ENCODE measurements at regions not wholly inside any gene's neighbourhood (a gene's known extent, or its start where the extent isn't known, plus 50 kb on each side); places are given as distances from the start of the nearest gene placed in this dataset.

DNA sequence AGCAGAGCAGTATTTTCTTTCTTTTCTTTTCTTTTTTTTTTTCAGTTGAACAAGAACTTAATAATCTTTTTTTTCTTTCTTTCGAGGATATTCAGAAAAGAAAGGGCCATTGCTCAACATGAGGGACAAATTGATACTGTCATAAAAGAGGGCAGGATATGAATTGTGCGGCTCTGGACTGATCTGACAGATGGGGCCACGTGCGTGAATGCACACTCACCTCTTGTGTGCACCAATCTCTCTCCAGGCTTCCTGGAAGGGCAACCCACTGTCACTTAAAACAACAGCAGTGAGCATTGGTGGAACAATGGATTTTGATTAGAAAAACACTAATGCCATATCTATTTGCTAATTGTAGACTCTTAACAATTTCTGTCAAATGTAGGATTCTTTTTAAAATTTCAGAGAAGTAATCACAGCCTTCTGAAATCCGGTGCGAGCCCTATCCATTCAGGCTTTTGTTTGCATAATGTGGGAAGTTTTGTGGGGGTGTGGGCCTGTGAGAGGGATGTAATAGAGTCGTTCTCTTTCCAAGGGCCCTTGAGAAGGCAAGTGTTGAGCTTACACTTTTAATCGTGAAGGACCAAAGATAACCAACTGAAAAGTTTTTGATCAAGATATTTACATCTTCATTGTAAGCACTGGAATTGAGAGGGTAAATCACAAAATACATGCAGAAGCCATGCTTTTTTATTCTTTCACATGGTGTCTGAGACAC, 298.8 kb downstream of the SP3 start:
- Histone ChIP-seq H3K4me3 (ENCODE audit: low read depth, low read length) (no peak overlapping the region), H3K36me3 (ENCODE audit: control insufficient read depth, insufficient read depth, low read length) (no peaks in the 10 kb centered on the region), H3K27me3 (ENCODE audit: control insufficient read depth, insufficient read depth, low read length) (no peaks in the 10 kb centered on the region)
- no peak for DNase-seq (ENCODE audit: low read depth)
- TF ChIP-seq, protein P1, sequence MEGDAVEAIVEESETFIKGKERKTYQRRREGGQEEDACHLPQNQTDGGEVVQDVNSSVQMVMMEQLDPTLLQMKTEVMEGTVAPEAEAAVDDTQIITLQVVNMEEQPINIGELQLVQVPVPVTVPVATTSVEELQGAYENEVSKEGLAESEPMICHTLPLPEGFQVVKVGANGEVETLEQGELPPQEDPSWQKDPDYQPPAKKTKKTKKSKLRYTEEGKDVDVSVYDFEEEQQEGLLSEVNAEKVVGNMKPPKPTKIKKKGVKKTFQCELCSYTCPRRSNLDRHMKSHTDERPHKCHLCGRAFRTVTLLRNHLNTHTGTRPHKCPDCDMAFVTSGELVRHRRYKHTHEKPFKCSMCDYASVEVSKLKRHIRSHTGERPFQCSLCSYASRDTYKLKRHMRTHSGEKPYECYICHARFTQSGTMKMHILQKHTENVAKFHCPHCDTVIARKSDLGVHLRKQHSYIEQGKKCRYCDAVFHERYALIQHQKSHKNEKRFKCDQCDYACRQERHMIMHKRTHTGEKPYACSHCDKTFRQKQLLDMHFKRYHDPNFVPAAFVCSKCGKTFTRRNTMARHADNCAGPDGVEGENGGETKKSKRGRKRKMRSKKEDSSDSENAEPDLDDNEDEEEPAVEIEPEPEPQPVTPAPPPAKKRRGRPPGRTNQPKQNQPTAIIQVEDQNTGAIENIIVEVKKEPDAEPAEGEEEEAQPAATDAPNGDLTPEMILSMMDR (IDR thresholded peaks at IDR 0.05; ENCODE audit: insufficient read depth, low read length, poor library complexity, severe bottlenecking): no peak

DNA sequence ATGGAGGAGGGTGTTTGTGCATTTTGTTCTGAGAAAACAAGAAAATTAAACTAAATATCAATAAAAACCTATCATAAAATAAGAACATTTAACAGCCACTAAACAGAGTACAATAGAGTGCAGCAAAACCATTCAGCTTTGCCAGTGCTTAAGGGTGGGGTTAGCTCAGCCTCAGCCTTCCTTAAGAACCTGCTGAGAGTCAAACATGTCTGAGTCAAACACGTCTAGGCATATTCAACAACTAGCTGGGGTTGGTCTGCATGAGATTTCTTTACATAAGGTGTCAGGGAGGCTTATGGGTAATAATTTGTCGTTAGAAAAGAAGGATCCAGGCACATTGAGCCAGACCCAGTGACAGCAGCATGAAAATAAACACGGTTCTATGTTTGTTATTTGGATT, 298.2 kb downstream of the SP3 start:
- Histone ChIP-seq H3K4me3 (ENCODE audit: low read depth, low read length) (no peak overlapping the region), H3K27me3 (ENCODE audit: control insufficient read depth, insufficient read depth, low read length) (no peaks in the 10 kb centered on the region), H3K36me3 (ENCODE audit: control insufficient read depth, insufficient read depth, low read length) (no peaks in the 10 kb centered on the region)
- TF ChIP-seq, protein P1 (IDR thresholded peaks at IDR 0.05; ENCODE audit: insufficient read depth, low read length, poor library complexity, severe bottlenecking): no peak
- DNase-seq (ENCODE audit: low read depth): no peak

DNA sequence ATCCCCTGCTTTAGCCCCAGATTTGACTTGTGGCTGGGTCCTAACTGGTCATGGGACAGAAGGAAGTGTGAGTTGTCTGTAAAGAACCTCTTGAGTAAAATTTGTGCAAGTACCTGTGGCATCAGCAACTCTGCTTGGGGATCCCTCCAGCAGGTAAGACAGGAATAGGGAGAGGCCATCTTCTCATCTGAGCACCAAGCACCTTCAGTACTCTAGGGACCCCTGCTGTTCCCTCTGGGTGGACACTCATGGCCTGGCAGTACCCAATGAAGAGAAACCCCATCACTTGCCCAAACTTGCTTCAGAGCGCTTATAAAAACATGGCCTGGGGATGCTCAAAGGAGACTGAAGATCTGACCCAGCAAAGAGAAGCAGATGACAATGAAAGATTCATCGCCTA, 297.8 kb downstream of the SP3 start:
- no peaks in the 10 kb centered on the region for H3K36me3 ChIP-seq (ENCODE audit: control insufficient read depth, insufficient read depth, low read length)
- no peaks in the 10 kb centered on the region for H3K27me3 ChIP-seq (ENCODE audit: control insufficient read depth, insufficient read depth, low read length)
- DNase-seq (ENCODE audit: low read depth): no peak
- TF ChIP-seq, protein P1 (IDR thresholded peaks at IDR 0.05; ENCODE audit: insufficient read depth, low read length, poor library complexity, severe bottlenecking): peak; percentile 30
- no peak overlapping the region for H3K4me3 ChIP-seq (ENCODE audit: low read depth, low read length)

DNA sequence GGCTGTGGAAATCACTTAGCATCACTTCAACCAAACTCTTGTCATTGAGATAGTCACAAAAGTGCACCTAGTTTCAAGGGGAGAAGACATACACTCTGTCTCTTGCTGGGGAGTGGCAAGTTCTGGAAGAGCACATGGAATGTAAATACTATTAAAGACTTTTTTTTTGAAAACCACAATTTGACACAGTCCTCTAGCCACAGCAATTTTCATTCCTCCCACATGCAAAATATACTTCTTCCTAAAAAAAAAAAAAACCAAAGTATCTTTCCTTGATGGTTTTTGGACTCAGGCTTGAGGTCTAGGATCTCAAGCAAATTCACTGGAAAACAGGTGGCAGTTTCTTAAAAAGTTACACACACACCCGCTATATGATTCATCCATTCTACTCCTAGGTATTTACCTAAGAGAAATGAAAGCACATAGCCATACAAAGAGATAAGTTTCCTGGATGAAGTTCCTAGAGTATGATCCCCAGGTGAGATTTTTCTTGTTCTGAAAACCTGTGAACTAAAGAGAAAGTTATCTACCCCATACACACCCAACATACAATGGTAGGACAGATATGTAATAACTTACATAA, 295.8 kb downstream of the SP3 start:
- DNase-seq (ENCODE audit: low read depth): no peak
- Histone ChIP-seq H3K27me3 (ENCODE audit: control insufficient read depth, insufficient read depth, low read length) (no peaks in the 10 kb centered on the region), H3K4me3 (ENCODE audit: low read depth, low read length) (no peak overlapping the region), H3K36me3 (ENCODE audit: control insufficient read depth, insufficient read depth, low read length) (no peaks in the 10 kb centered on the region)
- TF ChIP-seq, protein P1 (IDR thresholded peaks at IDR 0.05; ENCODE audit: insufficient read depth, low read length, poor library complexity, severe bottlenecking): no peak

DNA sequence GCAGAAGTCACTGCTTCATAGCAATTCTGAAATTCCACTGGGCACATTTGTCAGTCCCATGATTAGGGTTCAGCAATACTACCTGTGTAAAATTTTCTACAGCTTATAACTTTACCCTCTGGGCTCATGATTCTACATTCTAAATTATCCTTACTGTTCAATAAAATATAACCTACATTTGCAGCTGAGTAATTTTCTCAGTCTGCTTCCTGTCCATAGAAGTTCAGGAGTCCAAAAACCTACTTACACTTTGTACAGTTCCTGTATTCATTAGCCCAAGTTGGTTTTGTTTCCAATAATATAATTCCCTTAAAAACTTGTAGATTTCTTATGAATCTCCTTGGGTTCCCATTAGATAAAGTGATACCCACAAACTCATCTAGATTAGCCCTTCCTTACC, 295.3 kb downstream of the SP3 start:
- DNase-seq (ENCODE audit: low read depth): no peak
- H3K36me3 ChIP-seq (ENCODE audit: control insufficient read depth, insufficient read depth, low read length): no peaks in the 10 kb centered on the region
- no peaks in the 10 kb centered on the region for H3K27me3 ChIP-seq (ENCODE audit: control insufficient read depth, insufficient read depth, low read length)
- no peak overlapping the region for H3K4me3 ChIP-seq (ENCODE audit: low read depth, low read length)
- TF ChIP-seq, protein P1 (IDR thresholded peaks at IDR 0.05; ENCODE audit: insufficient read depth, low read length, poor library complexity, severe bottlenecking): no peak
